GM12891 (cell line): ENCODE measurements at regions not wholly inside any gene's neighbourhood (a gene's known extent, or its start where the extent isn't known, plus 50 kb on each side); places are given as distances from the start of the nearest gene placed in this dataset.

Experiments used
- DNase-seq: peaks from one replicate; pipeline ENCODE4 v3.0.0; 2011; ENCODE audit warnings: low spot score; ENCODE audit not compliant: insufficient read length
- FAIRE-seq: peaks from 2 replicates; lab custom pipeline; 2011; peaks lifted over from hg19 to GRCh38; lab: Jason Lieb, UNC
- PAX5 ChIP-seq: IDR thresholded peaks from 2 replicates; pipeline ENCODE4 v1.6.1; 2011; ENCODE audit warnings: low read length, moderate library complexity, mild to moderate bottlenecking; ENCODE audit not compliant: insufficient read depth, severe bottlenecking
- POLR2A ChIP-seq: IDR thresholded peaks from 2 replicates; pipeline ENCODE4 v1.6.1; 2011; ENCODE audit warnings: low read depth, low read length, control low read depth
- POLR2AphosphoS5 ChIP-seq: IDR thresholded peaks from 2 replicates; pipeline ENCODE4 v1.6.1; 2011; ENCODE audit warnings: low read depth, low read length, control low read depth
- POU2F2 ChIP-seq: IDR thresholded peaks from 2 replicates; pipeline ENCODE4 v1.6.1; 2011; ENCODE audit warnings: low read depth, mild to moderate bottlenecking, control low read depth, low read length, moderate library complexity
- SPI1 ChIP-seq: IDR thresholded peaks from 2 replicates; pipeline ENCODE4 v1.6.1; 2011; ENCODE audit warnings: low read depth, low read length, control low read depth
- TAF1 ChIP-seq: IDR thresholded peaks from 2 replicates; pipeline ENCODE4 v1.6.1; 2011; ENCODE audit warnings: low read depth, low read length, control low read depth

GRCh38 chr17:69744512-69745070 is 330.1 kb downstream of the MAP2K6 start:
- FAIRE-seq (no peak), DNase-seq (no peak)
- TF ChIP-seq POLR2AphosphoS5 (no peak), PAX5 (no peak), TAF1 (no peak), POU2F2 (no peak), POLR2A (no peak), SPI1 (no peak)

- FAIRE-seq, result no peak
- TF ChIP-seq POLR2A, result no peak
- no peak for TF ChIP-seq SPI1
- no peak for TF ChIP-seq TAF1
- TF ChIP-seq POU2F2, result no peak
- TF ChIP-seq POLR2AphosphoS5, result no peak
- TF ChIP-seq PAX5, result no peak
- no peak for DNase-seq
Observed at GRCh38 chr17:69749911-69750310, 325.1 kb upstream of the KCNJ16 start.

GRCh38 chr17:69757688-69758430 is 317.2 kb upstream of the KCNJ16 start:
- FAIRE-seq (no peak), DNase-seq (no peak)
- TF ChIP-seq TAF1 (no peak), SPI1 (no peak), POLR2A (no peak), POLR2AphosphoS5 (no peak), PAX5 (no peak), POU2F2 (no peak)

GRCh38 chr17:69760562-69760961 is 314.5 kb upstream of the KCNJ16 start:
- FAIRE-seq, result no peak
- no peak for DNase-seq
- no peak for TF ChIP-seq TAF1
- no peak for TF ChIP-seq POLR2AphosphoS5
- no peak for TF ChIP-seq PAX5
- TF ChIP-seq SPI1, result no peak
- TF ChIP-seq POLR2A, result no peak
- no peak for TF ChIP-seq POU2F2

- TF ChIP-seq POLR2AphosphoS5, result no peak
- no peak for TF ChIP-seq PAX5
- TF ChIP-seq POLR2A, result no peak
- TF ChIP-seq TAF1, result no peak
- TF ChIP-seq POU2F2, result no peak
- TF ChIP-seq SPI1, result no peak
- DNase-seq (no peak), FAIRE-seq (no peak)
Observed at GRCh38 chr17:69761011-69761410, 314.0 kb upstream of the KCNJ16 start.

GRCh38 chr17:69761767-69762321 is 313.2 kb upstream of the KCNJ16 start:
- FAIRE-seq (no peak), DNase-seq (no peak)
- no peak for TF ChIP-seq POLR2AphosphoS5
- TF ChIP-seq PAX5, result no peak
- TF ChIP-seq POU2F2, result no peak
- no peak for TF ChIP-seq POLR2A
- no peak for TF ChIP-seq TAF1
- TF ChIP-seq SPI1, result no peak

- no peak for FAIRE-seq
- no peak for TF ChIP-seq TAF1
- no peak for TF ChIP-seq POU2F2
- no peak for TF ChIP-seq POLR2A
- no peak for TF ChIP-seq SPI1
- no peak for TF ChIP-seq POLR2AphosphoS5
- TF ChIP-seq PAX5, result no peak
Observed at GRCh38 chr17:69762359-69762758, 312.7 kb upstream of the KCNJ16 start.

GRCh38 chr17:69762766-69763165 is 312.3 kb upstream of the KCNJ16 start:
- no peak for FAIRE-seq
- no peak for TF ChIP-seq TAF1
- no peak for TF ChIP-seq POLR2A
- TF ChIP-seq POU2F2, result no peak
- no peak for TF ChIP-seq SPI1
- TF ChIP-seq POLR2AphosphoS5, result no peak
- no peak for TF ChIP-seq PAX5
- no peak for DNase-seq

More at GRCh38 chr17:69762359-69762758, 312.7 kb upstream of the KCNJ16 start:
- DNase-seq, result no peak

- TF ChIP-seq POLR2A (no peak), POLR2AphosphoS5 (no peak), TAF1 (no peak), POU2F2 (no peak)
- FAIRE-seq, result no peak
Observed at GRCh38 chr17:69763503-69763902, 311.5 kb upstream of the KCNJ16 start.

More at GRCh38 chr17:69763503-69763902, 311.5 kb upstream of the KCNJ16 start:
- no peak for DNase-seq
